Left lobe of liver (tissue), 2 donors: ENCODE measurements at regions not wholly inside any gene's neighbourhood (a gene's known extent, or its start where the extent isn't known, plus 50 kb on each side); places are given as distances from the start of the nearest gene placed in this dataset.
"Not testable (repeated sequence)": the region's sequence is repeated elsewhere in the genome, so short reads cannot be mapped to it uniquely, and the experiment has no call there.

Source experiments
- ATAC-seq: fragments of 200-7000 bp; cut with Tn5 transposase; one replicate; pipeline ENCODE4 v1.9.1; 2020; ENCODE audit warnings: mild to moderate bottlenecking, moderate library complexity
- DNase-seq: peaks from one replicate; pipeline ENCODE4 v3.0.0-alpha.2; 2020; ENCODE audit warnings: low spot score
- donor health status: DM: no; HTN: no; CAD: no; lungs with moderate emphysema.
- donor health status: DM: no; HTN: yes; CAD: no.

GRCh38 chr6:12603673-12604049 lies 112.9 kb upstream of the PHACTR1 start:
- ATAC-seq (no peak), DNase-seq (no peak)

GRCh38 chr6:12605888-12606345 lies 110.7 kb upstream of the PHACTR1 start:
- DNase-seq (peak; percentile 49), ATAC-seq (peak; percentile 97)

GRCh38 chr6:12606616-12607015 lies 110.0 kb upstream of the PHACTR1 start:
- DNase-seq = no peak
- ATAC-seq = no peak

GRCh38 chr6:12608016-12608860 lies 108.3 kb upstream of the PHACTR1 start:
- DNase-seq = no peak

GRCh38 chr6:12608874-12609273 lies 107.7 kb upstream of the PHACTR1 start:
- no peak for ATAC-seq
- DNase-seq = no peak

More at GRCh38 chr6:12608016-12608860, 108.3 kb upstream of the PHACTR1 start:
- no peak for ATAC-seq

- no peak for ATAC-seq
Observed at GRCh38 chr6:12609751-12610150, 106.8 kb upstream of the PHACTR1 start.

GRCh38 chr6:12610862-12611261 lies 105.7 kb upstream of the PHACTR1 start:
- DNase-seq = no peak
- no peak for ATAC-seq

More at GRCh38 chr6:12609751-12610150, 106.8 kb upstream of the PHACTR1 start:
- no peak for DNase-seq

- ATAC-seq (no peak), DNase-seq (no peak)
Observed at GRCh38 chr6:12613811-12614210, 102.8 kb upstream of the PHACTR1 start.

- no peak for ATAC-seq
- DNase-seq = no peak
Observed at GRCh38 chr6:12614456-12614855, 102.1 kb upstream of the PHACTR1 start.

- no peak for ATAC-seq
- DNase-seq = no peak
Observed at GRCh38 chr6:12618296-12618695, 98.3 kb upstream of the PHACTR1 start.

- ATAC-seq (no peak), DNase-seq (no peak)
Observed at GRCh38 chr6:12621754-12622153, 94.8 kb upstream of the PHACTR1 start.

GRCh38 chr6:12622566-12622965 lies 94.0 kb upstream of the PHACTR1 start:
- ATAC-seq = no peak
- no peak for DNase-seq

- DNase-seq (no peak), ATAC-seq (no peak)
Observed at GRCh38 chr6:12624142-12624837, 92.3 kb upstream of the PHACTR1 start.

- no peak for ATAC-seq
Observed at GRCh38 chr6:12627053-12627452, 89.5 kb upstream of the PHACTR1 start.

GRCh38 chr6:12628327-12628726 lies 88.2 kb upstream of the PHACTR1 start:
- DNase-seq (no peak), ATAC-seq (no peak)

More at GRCh38 chr6:12627053-12627452, 89.5 kb upstream of the PHACTR1 start:
- no peak for DNase-seq

GRCh38 chr6:12633746-12634145 lies 82.8 kb upstream of the PHACTR1 start:
- not testable (repeated sequence) for DNase-seq, ATAC-seq

GRCh38 chr6:12635375-12635774 lies 81.2 kb upstream of the PHACTR1 start:
- no peak for ATAC-seq
- no peak for DNase-seq

- no peak for ATAC-seq
Observed at GRCh38 chr6:12635813-12636212, 80.8 kb upstream of the PHACTR1 start.

GRCh38 chr6:12636336-12636735 lies 80.2 kb upstream of the PHACTR1 start:
- no peak for DNase-seq

More at GRCh38 chr6:12635813-12636212, 80.8 kb upstream of the PHACTR1 start:
- DNase-seq = no peak

GRCh38 chr6:12637960-12638641 lies 78.5 kb upstream of the PHACTR1 start:
- ATAC-seq = peak; percentile 86
- peak; percentile 48 for DNase-seq

More at GRCh38 chr6:12636336-12636735, 80.2 kb upstream of the PHACTR1 start:
- no peak for ATAC-seq

- ATAC-seq = no peak
- no peak for DNase-seq
Observed at GRCh38 chr6:12640438-12640837, 76.1 kb upstream of the PHACTR1 start.
